Osteocyte (in vitro differentiated cells): ENCODE measurements at regions not wholly inside any gene's neighbourhood (a gene's known extent, or its start where the extent isn't known, plus 50 kb on each side); places are given as distances from the start of the nearest gene placed in this dataset.

Experiments used
- DNase-seq: peaks from one replicate; pipeline ENCODE4 v3.0.0; 2021; ENCODE audit warnings: mixed read lengths; ENCODE audit not compliant: unreplicated experiment; ENCODE audit errors: extremely low spot score
- H3K27ac Mint-ChIP-seq: one replicate; pipeline ENCODE4 v1.8.0; 2021; ENCODE audit warnings: mild to moderate bottlenecking, mixed read lengths; ENCODE audit not compliant: unreplicated experiment
- H3K27me3 Mint-ChIP-seq: one replicate; pipeline ENCODE4 v1.8.0; 2021; ENCODE audit warnings: mixed read lengths; ENCODE audit not compliant: unreplicated experiment
- H3K36me3 Mint-ChIP-seq: one replicate; pipeline ENCODE4 v1.8.0; 2021; ENCODE audit warnings: mixed read lengths; ENCODE audit not compliant: unreplicated experiment
- H3K4me1 Mint-ChIP-seq: one replicate; pipeline ENCODE4 v1.8.0; 2021; ENCODE audit warnings: mixed read lengths; ENCODE audit not compliant: unreplicated experiment
- H3K4me3 Mint-ChIP-seq: one replicate; pipeline ENCODE4 v1.8.0; 2021; ENCODE audit warnings: mild to moderate bottlenecking, moderate library complexity, mixed read lengths; ENCODE audit not compliant: unreplicated experiment
- H3K9me3 Mint-ChIP-seq: one replicate; pipeline ENCODE4 v1.8.0; 2021; ENCODE audit warnings: mixed read lengths; ENCODE audit not compliant: unreplicated experiment
- TF ChIP-seq, protein P1 (sequence below): fragments of 200-600 bp; sonication (generic); IDR thresholded peaks from 2 replicates; pipeline ENCODE4 v1.5.0; 2021; ENCODE audit warnings: antibody characterized with exemption, mild to moderate bottlenecking, moderate library complexity

DNA sequence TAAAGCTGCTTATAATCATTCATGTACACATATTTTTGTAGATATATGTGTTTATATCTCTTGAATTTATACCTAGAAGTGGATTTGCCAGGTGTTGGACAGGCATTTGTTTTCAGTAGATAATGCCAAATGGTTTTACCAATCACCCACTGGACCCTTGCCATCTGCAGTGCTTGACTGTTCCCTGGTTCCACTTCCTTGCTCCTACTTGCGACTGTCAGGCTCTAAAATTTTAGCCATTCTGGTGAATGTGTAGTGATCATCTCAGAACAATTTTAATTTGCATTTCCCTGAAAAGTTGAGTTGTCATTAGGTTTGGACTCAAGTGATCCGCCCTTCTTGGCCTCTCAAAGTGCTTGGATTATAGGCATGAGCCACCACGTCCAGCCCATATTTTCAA lies 122.4 kb upstream of the SLC34A2 start:
- TF ChIP-seq, protein P1, sequence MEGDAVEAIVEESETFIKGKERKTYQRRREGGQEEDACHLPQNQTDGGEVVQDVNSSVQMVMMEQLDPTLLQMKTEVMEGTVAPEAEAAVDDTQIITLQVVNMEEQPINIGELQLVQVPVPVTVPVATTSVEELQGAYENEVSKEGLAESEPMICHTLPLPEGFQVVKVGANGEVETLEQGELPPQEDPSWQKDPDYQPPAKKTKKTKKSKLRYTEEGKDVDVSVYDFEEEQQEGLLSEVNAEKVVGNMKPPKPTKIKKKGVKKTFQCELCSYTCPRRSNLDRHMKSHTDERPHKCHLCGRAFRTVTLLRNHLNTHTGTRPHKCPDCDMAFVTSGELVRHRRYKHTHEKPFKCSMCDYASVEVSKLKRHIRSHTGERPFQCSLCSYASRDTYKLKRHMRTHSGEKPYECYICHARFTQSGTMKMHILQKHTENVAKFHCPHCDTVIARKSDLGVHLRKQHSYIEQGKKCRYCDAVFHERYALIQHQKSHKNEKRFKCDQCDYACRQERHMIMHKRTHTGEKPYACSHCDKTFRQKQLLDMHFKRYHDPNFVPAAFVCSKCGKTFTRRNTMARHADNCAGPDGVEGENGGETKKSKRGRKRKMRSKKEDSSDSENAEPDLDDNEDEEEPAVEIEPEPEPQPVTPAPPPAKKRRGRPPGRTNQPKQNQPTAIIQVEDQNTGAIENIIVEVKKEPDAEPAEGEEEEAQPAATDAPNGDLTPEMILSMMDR: no peak
- no peak overlapping the region for H3K27ac Mint-ChIP-seq
- no peaks in the 10 kb centered on the region for H3K9me3 Mint-ChIP-seq

DNA sequence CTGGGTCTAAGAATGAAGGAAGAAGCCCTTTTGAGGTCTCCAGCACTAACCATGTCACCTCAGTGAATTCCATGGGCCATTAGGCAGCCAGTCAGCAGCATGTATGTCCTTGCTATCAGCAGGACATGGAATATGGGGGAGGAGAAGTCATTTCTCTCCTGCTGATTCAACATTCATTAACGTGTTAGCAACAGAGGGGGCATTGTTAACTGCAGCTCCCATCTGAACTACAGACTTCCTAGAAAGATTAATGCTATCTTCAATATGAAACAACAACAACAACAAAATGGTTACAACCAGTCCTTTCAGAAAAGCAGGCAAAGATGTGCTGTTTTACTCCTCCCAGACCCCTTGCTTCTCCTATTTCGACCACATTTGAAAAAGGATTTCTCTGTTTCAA lies 120.4 kb upstream of the SLC34A2 start:
- peaks cover 13% of the 10 kb centered on the region for H3K27me3 Mint-ChIP-seq
- TF ChIP-seq, protein P1: no peak
- DNase-seq: no peak
- H3K9me3 Mint-ChIP-seq: no peaks in the 10 kb centered on the region
- no peaks in the 10 kb centered on the region for H3K4me1 Mint-ChIP-seq
- H3K4me3 Mint-ChIP-seq: no peak overlapping the region
- H3K27ac Mint-ChIP-seq: no peak overlapping the region
- no peaks in the 10 kb centered on the region for H3K36me3 Mint-ChIP-seq

More for the DNA sequence above, 122.4 kb upstream of the SLC34A2 start:
- Mint-ChIP-seq H3K4me1 (no peaks in the 10 kb centered on the region), H3K27me3 (peaks cover 9% of the 10 kb centered on the region), H3K4me3 (no peak overlapping the region), H3K36me3 (no peaks in the 10 kb centered on the region)
- no peak for DNase-seq

DNA sequence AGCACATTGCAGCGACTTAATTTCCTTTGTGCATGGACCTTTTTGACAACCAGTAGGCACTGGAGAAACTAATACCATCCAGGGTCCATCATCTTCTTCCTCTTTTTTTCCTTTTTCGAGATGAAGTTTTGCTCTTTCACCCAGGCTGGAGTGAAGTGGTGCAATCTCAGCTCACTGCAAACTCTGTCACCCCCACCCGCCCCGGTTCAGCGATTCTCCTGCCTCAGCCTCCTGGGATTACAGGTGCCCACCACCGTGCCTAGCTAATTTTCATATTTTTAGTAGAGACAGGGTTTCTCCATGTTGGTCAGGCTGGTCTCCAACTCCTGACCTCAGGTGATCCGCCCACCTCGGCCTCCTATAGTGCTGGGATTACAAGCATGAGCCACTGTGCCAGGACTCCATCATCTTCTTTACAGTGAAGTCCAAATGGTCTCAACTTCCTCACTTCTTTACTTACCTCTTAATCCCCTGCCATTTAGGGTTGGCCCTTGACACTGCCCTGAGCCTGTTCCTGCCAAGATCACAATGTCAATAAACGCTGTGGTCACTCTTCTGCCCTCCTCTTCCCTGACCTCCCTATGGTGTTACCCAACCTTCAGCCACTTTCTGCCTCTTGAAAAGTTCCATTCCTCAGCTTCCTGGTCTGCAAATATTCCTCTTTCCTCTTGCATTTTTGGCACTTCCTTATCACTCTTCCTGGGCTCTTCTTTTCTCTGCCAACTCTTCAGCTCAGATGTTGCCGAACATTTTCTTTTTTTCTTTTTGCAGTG lies 119.8 kb upstream of the SLC34A2 start:
- H3K27me3 Mint-ChIP-seq: peaks cover 18% of the 10 kb centered on the region
- DNase-seq: no peak
- H3K4me3 Mint-ChIP-seq: no peak overlapping the region
- H3K4me1 Mint-ChIP-seq: no peaks in the 10 kb centered on the region
- no peaks in the 10 kb centered on the region for H3K36me3 Mint-ChIP-seq
- TF ChIP-seq, protein P1: no peak
- H3K9me3 Mint-ChIP-seq: no peaks in the 10 kb centered on the region
- no peak overlapping the region for H3K27ac Mint-ChIP-seq

DNA sequence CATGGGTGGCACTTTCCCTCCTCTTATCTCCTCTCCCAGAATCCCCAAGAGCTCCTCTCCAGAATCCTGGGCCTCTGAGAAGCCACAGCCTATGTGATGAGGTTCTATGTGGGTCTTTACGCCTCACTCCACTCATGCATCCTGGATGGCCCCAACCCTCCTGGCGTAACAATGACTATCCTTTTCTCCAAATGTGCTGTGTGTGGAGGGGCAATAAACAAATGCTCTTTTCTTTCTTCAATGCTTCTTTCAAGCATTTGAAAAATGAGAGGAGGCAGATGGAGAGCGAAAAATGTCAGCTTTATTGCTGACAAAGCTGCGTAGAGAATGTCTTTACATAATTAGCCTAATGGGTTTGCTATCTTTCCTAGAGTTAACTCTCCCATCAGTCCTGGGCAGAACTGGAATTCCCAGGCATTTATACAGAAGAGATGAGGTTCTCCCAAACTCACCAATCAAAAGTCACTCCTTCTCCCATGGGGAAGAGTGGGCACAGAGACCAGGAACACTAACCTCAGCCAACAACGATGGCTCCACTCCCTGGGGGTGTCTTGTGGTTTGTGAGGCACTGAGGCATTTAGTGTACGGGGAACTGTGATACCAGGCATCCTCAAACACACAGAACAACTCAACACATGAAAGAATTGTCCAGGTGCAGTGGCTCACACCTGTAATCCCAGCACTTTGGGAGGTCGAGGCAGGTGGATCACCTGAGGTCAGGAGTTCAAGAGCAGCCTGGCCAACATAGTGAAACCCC lies 118.9 kb upstream of the SLC34A2 start:
- Mint-ChIP-seq H3K36me3 (no peaks in the 10 kb centered on the region), H3K27me3 (peaks cover 19% of the 10 kb centered on the region), H3K4me1 (no peaks in the 10 kb centered on the region), H3K9me3 (no peaks in the 10 kb centered on the region), H3K4me3 (no peak overlapping the region), H3K27ac (no peak overlapping the region)
- TF ChIP-seq, protein P1: no peak
- DNase-seq: no peak

DNA sequence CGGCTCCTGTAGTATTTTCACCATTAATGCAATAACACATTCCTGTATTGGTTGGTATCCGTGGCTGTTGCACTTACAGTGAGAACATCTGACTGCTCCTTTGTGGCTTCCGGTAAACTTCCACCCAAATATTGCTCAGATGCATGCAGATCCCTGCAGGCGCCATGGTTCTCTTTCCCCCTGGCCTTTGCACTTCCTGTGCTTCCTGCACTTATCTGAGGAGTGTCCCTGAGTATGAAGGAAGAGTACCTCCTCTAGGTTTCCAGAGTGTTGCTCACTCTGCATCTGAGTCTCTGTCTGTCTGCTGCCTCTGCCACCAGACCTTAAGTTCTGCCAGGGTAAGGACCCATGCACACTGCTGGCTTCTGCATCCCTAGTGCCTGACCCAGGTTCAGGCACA lies 117.2 kb upstream of the SLC34A2 start:
- Mint-ChIP-seq H3K4me3 (no peak overlapping the region), H3K4me1 (no peaks in the 10 kb centered on the region), H3K27me3 (peaks cover 19% of the 10 kb centered on the region), H3K27ac (no peak overlapping the region), H3K9me3 (no peaks in the 10 kb centered on the region), H3K36me3 (no peaks in the 10 kb centered on the region)
- DNase-seq: no peak
- TF ChIP-seq, protein P1: no peak
